ENCODE measurements at regions not wholly inside any gene's neighbourhood (a gene's known extent, or its start where the extent isn't known, plus 50 kb on each side); places are given as distances from the start of the nearest gene placed in this dataset.
"Not testable (repeated sequence)": the region's sequence is repeated elsewhere in the genome, so short reads cannot be mapped to it uniquely, and the experiment has no call there.

GRCh38 chr10:4902571-4903011, 60.6 kb upstream of the AKR1C1 start:
- no peak overlapping the region for H3K23ac ChIP-seq (ENCODE audit: low read length in 2 of 2)
- no peak overlapping the region for H2BK15ac ChIP-seq (ENCODE audit: low read depth, poor library complexity, severe bottlenecking)
- H3K9me3 ChIP-seq (ENCODE audit: control insufficient read depth, low read length), result no peaks in the 10 kb centered on the region
- WGBS, result 61% methylated on average over 5 of the region's 5 CpGs
- no peak overlapping the region for H3K14ac ChIP-seq (ENCODE audit: low read length in 2 of 2)
- no peak overlapping the region for H3K4ac ChIP-seq (ENCODE audit: low read depth in 1 of 2, low read length in 2 of 2)
- H3K18ac ChIP-seq (ENCODE audit: low read depth in 1 of 2, low read length in 2 of 2), result no peak overlapping the region
- no peak for DNase-seq
- no peak overlapping the region for H2BK12ac ChIP-seq (ENCODE audit: low read length in 2 of 2)
- H2BK120ac ChIP-seq (ENCODE audit: low read depth, low read length), result no peak overlapping the region
- H3K4me3 ChIP-seq (ENCODE audit: insufficient read depth in 1 of 2, low read depth in 1 of 2, low read length in 2 of 2), result peak overlapping the region in 1 of 2 experiments; percentile 7
- H3K27me3 ChIP-seq (ENCODE audit: control insufficient read depth in 1 of 2, insufficient read depth in 1 of 2, low read length in 2 of 2), result no peaks in the 10 kb centered on the region
- no peak overlapping the region for H4K91ac ChIP-seq (ENCODE audit: low read length)
- no peaks in the 10 kb centered on the region for H3K79me1 ChIP-seq (replicated peaks; ENCODE audit: low read length, poor library complexity, severe bottlenecking)
- no peak overlapping the region for H3K4me2 ChIP-seq (ENCODE audit: low read length, poor library complexity, severe bottlenecking)
- H2AK5ac ChIP-seq (ENCODE audit: low read length, severe bottlenecking), result no peak overlapping the region
- no peak overlapping the region for H2AFZ ChIP-seq (ENCODE audit: low read depth, low read length)
- H3K27ac ChIP-seq (ENCODE audit: low read length, poor library complexity, severe bottlenecking), result no peak overlapping the region
- no peaks in the 10 kb centered on the region for H3K36me3 ChIP-seq (ENCODE audit: control insufficient read depth in 1 of 2, insufficient read depth in 2 of 2, low read depth in 1 of 2, low read length in 2 of 2)
- no peak overlapping the region for H4K8ac ChIP-seq (ENCODE audit: low read length)
- H3K9ac ChIP-seq (ENCODE audit: low read length), result peak overlapping the region; percentile 58
- no peaks in the 10 kb centered on the region for H3K4me1 ChIP-seq (ENCODE audit: control insufficient read depth, insufficient read depth, low read depth, low read length)
- H2BK5ac ChIP-seq (ENCODE audit: low read depth, low read length, poor library complexity, severe bottlenecking), result no peak overlapping the region

- not testable (repeated sequence) for H3K9ac ChIP-seq (ENCODE audit: low read length); H2BK12ac ChIP-seq (ENCODE audit: low read length in 2 of 2); H2AFZ ChIP-seq (ENCODE audit: low read depth, low read length); H2BK120ac ChIP-seq (ENCODE audit: low read depth, low read length); H2AK5ac ChIP-seq (ENCODE audit: low read length, severe bottlenecking); H3K4me2 ChIP-seq (ENCODE audit: low read length, poor library complexity, severe bottlenecking); H3K4ac ChIP-seq (ENCODE audit: low read depth in 1 of 2, low read length in 2 of 2); H3K9me3 ChIP-seq (ENCODE audit: control insufficient read depth, low read length); H3K4me3 ChIP-seq (ENCODE audit: insufficient read depth in 1 of 2, low read depth in 1 of 2, low read length in 2 of 2); H3K27ac ChIP-seq (ENCODE audit: low read length, poor library complexity, severe bottlenecking); H3K27me3 ChIP-seq (ENCODE audit: control insufficient read depth in 1 of 2, insufficient read depth in 1 of 2, low read length in 2 of 2); H4K91ac ChIP-seq (ENCODE audit: low read length); H3K23ac ChIP-seq (ENCODE audit: low read length in 2 of 2); H2BK5ac ChIP-seq (ENCODE audit: low read depth, low read length, poor library complexity, severe bottlenecking); H4K8ac ChIP-seq (ENCODE audit: low read length); H2BK15ac ChIP-seq (ENCODE audit: low read depth, poor library complexity, severe bottlenecking); DNase-seq; H3K14ac ChIP-seq (ENCODE audit: low read length in 2 of 2); H3K4me1 ChIP-seq (ENCODE audit: control insufficient read depth, insufficient read depth, low read depth, low read length); H3K36me3 ChIP-seq (ENCODE audit: control insufficient read depth in 1 of 2, insufficient read depth in 2 of 2, low read depth in 1 of 2, low read length in 2 of 2); H3K79me1 ChIP-seq (replicated peaks; ENCODE audit: low read length, poor library complexity, severe bottlenecking); H3K18ac ChIP-seq (ENCODE audit: low read depth in 1 of 2, low read length in 2 of 2)
- WGBS, result 88% methylated on average over 6 of the region's 7 CpGs
Observed at GRCh38 chr10:4903126-4903525, 60.1 kb upstream of the AKR1C1 start.

- not testable (repeated sequence) for H3K23ac ChIP-seq (ENCODE audit: low read length in 2 of 2); H3K27ac ChIP-seq (ENCODE audit: low read length, poor library complexity, severe bottlenecking); H4K8ac ChIP-seq (ENCODE audit: low read length); H2AFZ ChIP-seq (ENCODE audit: low read depth, low read length); H3K9ac ChIP-seq (ENCODE audit: low read length); DNase-seq; H4K91ac ChIP-seq (ENCODE audit: low read length); H2BK15ac ChIP-seq (ENCODE audit: low read depth, poor library complexity, severe bottlenecking); H3K79me1 ChIP-seq (replicated peaks; ENCODE audit: low read length, poor library complexity, severe bottlenecking); H2BK12ac ChIP-seq (ENCODE audit: low read length in 2 of 2); H3K36me3 ChIP-seq (ENCODE audit: control insufficient read depth in 1 of 2, insufficient read depth in 2 of 2, low read depth in 1 of 2, low read length in 2 of 2); H3K4ac ChIP-seq (ENCODE audit: low read depth in 1 of 2, low read length in 2 of 2); H3K18ac ChIP-seq (ENCODE audit: low read depth in 1 of 2, low read length in 2 of 2); H2BK5ac ChIP-seq (ENCODE audit: low read depth, low read length, poor library complexity, severe bottlenecking); H3K4me1 ChIP-seq (ENCODE audit: control insufficient read depth, insufficient read depth, low read depth, low read length); H2AK5ac ChIP-seq (ENCODE audit: low read length, severe bottlenecking); H3K27me3 ChIP-seq (ENCODE audit: control insufficient read depth in 1 of 2, insufficient read depth in 1 of 2, low read length in 2 of 2); H3K4me3 ChIP-seq (ENCODE audit: insufficient read depth in 1 of 2, low read depth in 1 of 2, low read length in 2 of 2); H3K14ac ChIP-seq (ENCODE audit: low read length in 2 of 2); H3K4me2 ChIP-seq (ENCODE audit: low read length, poor library complexity, severe bottlenecking); H2BK120ac ChIP-seq (ENCODE audit: low read depth, low read length); H3K9me3 ChIP-seq (ENCODE audit: control insufficient read depth, low read length)
- WGBS, result 100% methylated on average over 2 of the region's 2 CpGs
Observed at GRCh38 chr10:4903675-4904074, 59.5 kb upstream of the AKR1C1 start.

GRCh38 chr10:4909118-4909517, 54.1 kb upstream of the AKR1C1 start:
- Histone ChIP-seq H3K4me3 (ENCODE audit: insufficient read depth in 1 of 2, low read depth in 1 of 2, low read length in 2 of 2) (no peak overlapping the region), H2BK12ac (ENCODE audit: low read length in 2 of 2) (no peak overlapping the region), H3K79me1 (replicated peaks; ENCODE audit: low read length, poor library complexity, severe bottlenecking) (no peaks in the 10 kb centered on the region), H3K36me3 (ENCODE audit: control insufficient read depth in 1 of 2, insufficient read depth in 2 of 2, low read depth in 1 of 2, low read length in 2 of 2) (peaks cover 3 to 6% of the 10 kb centered on the region in 2 experiments), H2BK5ac (ENCODE audit: low read depth, low read length, poor library complexity, severe bottlenecking) (no peak overlapping the region), H3K14ac (ENCODE audit: low read length in 2 of 2) (no peak overlapping the region), H2BK15ac (ENCODE audit: low read depth, poor library complexity, severe bottlenecking) (no peak overlapping the region), H3K9me3 (ENCODE audit: control insufficient read depth, low read length) (no peaks in the 10 kb centered on the region), H3K4ac (ENCODE audit: low read depth in 1 of 2, low read length in 2 of 2) (no peak overlapping the region), H2AFZ (ENCODE audit: low read depth, low read length) (no peak overlapping the region), H3K23ac (ENCODE audit: low read length in 2 of 2) (no peak overlapping the region), H3K4me2 (ENCODE audit: low read length, poor library complexity, severe bottlenecking) (no peak overlapping the region), H3K9ac (ENCODE audit: low read length) (no peak overlapping the region), H3K27me3 (ENCODE audit: control insufficient read depth in 1 of 2, insufficient read depth in 1 of 2, low read length in 2 of 2) (no peaks in the 10 kb centered on the region), H3K4me1 (ENCODE audit: control insufficient read depth, insufficient read depth, low read depth, low read length) (no peaks in the 10 kb centered on the region), H2BK120ac (ENCODE audit: low read depth, low read length) (no peak overlapping the region), H3K27ac (ENCODE audit: low read length, poor library complexity, severe bottlenecking) (no peak overlapping the region), H3K18ac (ENCODE audit: low read depth in 1 of 2, low read length in 2 of 2) (no peak overlapping the region), H4K8ac (ENCODE audit: low read length) (no peak overlapping the region), H2AK5ac (ENCODE audit: low read length, severe bottlenecking) (no peak overlapping the region), H4K91ac (ENCODE audit: low read length) (no peak overlapping the region)
- 86% methylated on average over 6 of the region's 6 CpGs for WGBS
- no peak for DNase-seq
